ENCODE measurements at regions not wholly inside any gene's neighbourhood (a gene's known extent, or its start where the extent isn't known, plus 50 kb on each side); places are given as distances from the start of the nearest gene placed in this dataset.

DNA sequence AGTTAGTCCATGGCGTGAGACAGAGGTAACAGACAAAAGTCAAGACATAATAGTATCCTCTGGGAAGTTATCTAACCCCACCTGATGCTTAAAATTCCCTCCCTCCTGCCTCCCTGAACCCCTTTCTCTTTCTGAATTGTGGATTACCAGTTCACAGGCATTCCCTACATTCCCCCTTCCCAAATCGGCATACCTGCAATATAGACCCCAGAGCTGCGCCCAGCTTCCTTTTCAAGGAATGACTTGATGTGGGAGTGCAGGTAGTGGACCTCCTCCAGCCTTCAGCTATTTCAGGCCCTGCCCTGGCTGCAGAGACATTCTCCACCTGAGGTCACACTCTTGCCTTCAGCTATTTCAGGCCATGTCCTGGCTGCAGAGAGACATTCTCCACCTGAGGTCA lies 111.1 kb upstream of the KLF7 start:
- ChIA-PET POLR2A (no interaction called here), CTCF (interaction anchor here (1.0 to 1.5 kb wide), 2 partner anchors 11 to 19 kb away, joined by 4 to 5 read pairs; no protein-coding TSS in a partner anchor)
- Histone ChIP-seq H2AFZ (ENCODE audit: low read depth) (no peak overlapping the region), H3K27me3 (ENCODE audit: insufficient read depth) (no peaks in the 10 kb centered on the region), H3F3A (replicated peaks; ENCODE audit: insufficient read depth) (no peaks in the 10 kb centered on the region), H3K4me3 (ENCODE audit: low read depth in 2 of 2, low read length in 1 of 2) (no peak overlapping the region), H3K4me2 (no peak overlapping the region), H3K27ac (ENCODE audit: low read depth in 2 of 2, low read length in 1 of 2) (no peak overlapping the region), H3K9me3 (no peaks in the 10 kb centered on the region), H4K20me1 (ENCODE audit: insufficient read depth) (no peaks in the 10 kb centered on the region), H3K4me1 (ENCODE audit: control insufficient read depth in 1 of 2, insufficient read depth in 2 of 2, low read depth in 1 of 2, low read length in 1 of 2) (no peaks in the 10 kb centered on the region), H3K9ac (no peak overlapping the region), H3K79me2 (ENCODE audit: insufficient read depth) (no peaks in the 10 kb centered on the region), H3K9me2 (no peaks in the 10 kb centered on the region), H3K36me3 (replicated peaks in 1 of 2; ENCODE audit: control insufficient read depth in 1 of 2, insufficient read depth in 2 of 2, low read length in 1 of 2) (no peaks in the 10 kb centered on the region)
- TF ChIP-seq ZBTB33 (IDR thresholded peaks at IDR 0.05; ENCODE audit: borderline replicate concordance, low read depth) (no peak), CHD2 (IDR thresholded peaks at IDR 0.05; ENCODE audit: low read length, partially characterized antibody) (no peak), ELF1 (IDR thresholded peaks at IDR 0.05) (no peak), RAD21 (IDR thresholded peaks at IDR 0.05; ENCODE audit: low read length) (no peak), FOSL2 (IDR thresholded peaks at IDR 0.05; ENCODE audit: borderline replicate concordance, low read depth) (no peak), RXRA (IDR thresholded peaks at IDR 0.05; ENCODE audit: borderline replicate concordance, low read depth) (no peak), TEAD4 (IDR thresholded peaks at IDR 0.05; ENCODE audit: borderline replicate concordance, insufficient read depth) (no peak), EZH2phosphoT487 (IDR thresholded peaks at IDR 0.05; ENCODE audit: borderline replicate concordance, low read depth) (no peak), JUND (IDR thresholded peaks at IDR 0.05) (no peak)
- TF ChIP-seq, protein P1, sequence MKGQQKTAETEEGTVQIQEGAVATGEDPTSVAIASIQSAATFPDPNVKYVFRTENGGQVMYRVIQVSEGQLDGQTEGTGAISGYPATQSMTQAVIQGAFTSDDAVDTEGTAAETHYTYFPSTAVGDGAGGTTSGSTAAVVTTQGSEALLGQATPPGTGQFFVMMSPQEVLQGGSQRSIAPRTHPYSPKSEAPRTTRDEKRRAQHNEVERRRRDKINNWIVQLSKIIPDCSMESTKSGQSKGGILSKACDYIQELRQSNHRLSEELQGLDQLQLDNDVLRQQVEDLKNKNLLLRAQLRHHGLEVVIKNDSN (IDR thresholded peaks at IDR 0.05; ENCODE audit: borderline replicate concordance, low read depth): no peak
- DNase-seq: no peak
- WGBS (ENCODE audit: low lambda C conversion rate): 90% methylated on average over 3 of the region's 3 CpGs

DNA sequence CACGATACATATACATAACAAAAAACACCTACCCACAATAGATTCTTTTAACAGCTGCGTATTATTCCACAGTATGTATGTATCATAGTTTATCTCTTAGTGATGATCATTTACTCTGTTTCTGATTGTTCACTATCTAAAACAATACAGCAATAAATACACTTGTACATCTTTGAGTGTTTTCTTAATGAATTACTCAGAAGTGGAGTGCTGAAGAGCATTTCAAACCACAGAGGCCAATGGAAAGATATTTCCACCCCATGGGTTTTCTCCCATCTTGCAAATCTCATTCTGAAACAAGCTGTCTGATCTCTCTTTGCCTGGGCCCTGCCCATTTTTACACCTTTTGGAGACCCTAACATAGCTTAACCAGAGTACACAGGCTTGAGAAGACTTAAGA lies 113.8 kb upstream of the KLF7 start:
- H3K4me3 ChIP-seq (ENCODE audit: low read depth in 2 of 2, low read length in 1 of 2): no peak overlapping the region
- no peaks in the 10 kb centered on the region for H4K20me1 ChIP-seq (ENCODE audit: insufficient read depth)
- no peaks in the 10 kb centered on the region for H3K9me2 ChIP-seq
- no peaks in the 10 kb centered on the region for H3F3A ChIP-seq (replicated peaks; ENCODE audit: insufficient read depth)
- no peak overlapping the region for H2AFZ ChIP-seq (ENCODE audit: low read depth)
- no peak overlapping the region for H3K4me2 ChIP-seq
- H3K9me3 ChIP-seq: no peaks in the 10 kb centered on the region
- H3K27me3 ChIP-seq (ENCODE audit: insufficient read depth): no peaks in the 10 kb centered on the region
- no peak overlapping the region for H3K27ac ChIP-seq (ENCODE audit: low read depth in 2 of 2, low read length in 1 of 2)
- peaks cover 5 to 18% of the 10 kb centered on the region in 2 experiments; a peak in 3 of 4 replicates for H3K4me1 ChIP-seq (ENCODE audit: control insufficient read depth in 1 of 2, insufficient read depth in 2 of 2, low read depth in 1 of 2, low read length in 1 of 2)
- POLR2A ChIA-PET: no interaction called here
- no peaks in the 10 kb centered on the region for H3K36me3 ChIP-seq (replicated peaks in 1 of 2; ENCODE audit: control insufficient read depth in 1 of 2, insufficient read depth in 2 of 2, low read length in 1 of 2)
- no peaks in the 10 kb centered on the region for H3K79me2 ChIP-seq (ENCODE audit: insufficient read depth)
- CTCF ChIA-PET: no interaction called here
- no peak for DNase-seq
- 96% methylated on average over 2 of the region's 2 CpGs for WGBS (ENCODE audit: low lambda C conversion rate)
- H3K9ac ChIP-seq: no peak overlapping the region
- TF ChIP-seq PBX3 (IDR thresholded peaks at IDR 0.05) (no peak), GABPA (IDR thresholded peaks at IDR 0.05; ENCODE audit: low read depth) (no peak), TCF12 (IDR thresholded peaks at IDR 0.05) (no peak), RXRA (IDR thresholded peaks at IDR 0.05; ENCODE audit: borderline replicate concordance, low read depth) (no peak), POLR2AphosphoS5 (IDR thresholded peaks at IDR 0.05; ENCODE audit: low read depth, low read length) (no peak), CHD2 (IDR thresholded peaks at IDR 0.05; ENCODE audit: low read length, partially characterized antibody) (no peak), CTCF (IDR thresholded peaks at IDR 0.05) (no peak), FOXJ3 (CRISPR knock-in tag; IDR thresholded peaks at IDR 0.05) (no peak), REST (IDR thresholded peaks at IDR 0.05; ENCODE audit: low read depth, low read length) (no peak), RAD21 (IDR thresholded peaks at IDR 0.05; ENCODE audit: low read length) (no peak), FOXM1 (IDR thresholded peaks at IDR 0.05; ENCODE audit: low read depth) (no peak), RFX5 (IDR thresholded peaks at IDR 0.05; ENCODE audit: low read length) (no peak)
- TF ChIP-seq, protein P2, sequence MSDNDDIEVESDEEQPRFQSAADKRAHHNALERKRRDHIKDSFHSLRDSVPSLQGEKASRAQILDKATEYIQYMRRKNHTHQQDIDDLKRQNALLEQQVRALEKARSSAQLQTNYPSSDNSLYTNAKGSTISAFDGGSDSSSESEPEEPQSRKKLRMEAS (IDR thresholded peaks at IDR 0.05; ENCODE audit: low read depth): no peak
